Midbrain (tissue), 1 donor: ENCODE measurements at regions not wholly inside any gene's neighbourhood (a gene's known extent, or its start where the extent isn't known, plus 50 kb on each side); places are given as distances from the start of the nearest gene placed in this dataset.
"Not testable (repeated sequence)": the region's sequence is repeated elsewhere in the genome, so short reads cannot be mapped to it uniquely, and the experiment has no call there.

Source experiments
- DNase-seq: peaks from one replicate; lab custom pipeline; 2025; lab: John Stamatoyannopoulos, UW

GRCh38 chr15:53923741-53924140 lies 54.5 kb upstream of the UNC13C start:
- not testable (repeated sequence) for DNase-seq

- no peak for DNase-seq
These were observed 59.8 kb upstream of the UNC13C start for GRCh38 chr15:53918180-53919079.

DNA sequence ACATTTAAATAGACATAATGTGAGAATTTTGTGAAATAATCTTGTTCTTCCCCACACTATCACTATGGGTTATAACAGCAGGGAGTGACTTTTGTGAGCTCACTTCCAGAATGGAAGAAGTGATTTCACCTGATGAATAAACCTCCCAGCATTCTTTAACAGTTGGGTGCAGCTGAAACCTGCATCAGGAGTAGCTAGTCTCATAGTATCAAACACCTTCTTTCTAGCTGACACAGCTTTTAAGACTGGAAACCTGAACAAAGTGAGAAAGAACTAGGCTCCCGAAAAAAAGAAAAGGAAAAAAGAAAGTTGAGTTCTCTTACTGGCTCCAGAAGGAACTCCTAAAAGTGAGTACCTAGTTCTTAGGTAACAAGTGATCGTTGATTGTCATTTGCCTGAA lies 61.1 kb upstream of the UNC13C start:
- no peak for DNase-seq

DNA sequence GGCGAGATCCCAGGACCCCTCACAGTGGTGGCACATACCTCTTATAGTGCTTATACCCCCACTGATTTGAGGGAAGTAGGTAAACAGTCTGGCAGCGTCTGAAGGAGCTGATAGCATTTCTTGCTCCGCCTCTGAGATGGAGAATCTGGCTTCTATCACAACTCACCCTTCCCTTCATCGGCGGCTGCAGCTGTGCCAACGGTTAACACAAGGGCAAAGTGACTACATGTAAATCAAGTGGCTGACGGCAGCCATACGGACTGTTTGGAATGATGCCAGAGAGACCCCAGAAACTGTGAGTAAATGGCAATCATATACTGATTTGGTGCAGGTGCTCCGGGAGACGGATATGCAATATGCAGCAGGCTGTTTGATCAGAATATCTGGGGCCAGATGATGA lies 66.8 kb upstream of the UNC13C start:
- no peak for DNase-seq

DNA sequence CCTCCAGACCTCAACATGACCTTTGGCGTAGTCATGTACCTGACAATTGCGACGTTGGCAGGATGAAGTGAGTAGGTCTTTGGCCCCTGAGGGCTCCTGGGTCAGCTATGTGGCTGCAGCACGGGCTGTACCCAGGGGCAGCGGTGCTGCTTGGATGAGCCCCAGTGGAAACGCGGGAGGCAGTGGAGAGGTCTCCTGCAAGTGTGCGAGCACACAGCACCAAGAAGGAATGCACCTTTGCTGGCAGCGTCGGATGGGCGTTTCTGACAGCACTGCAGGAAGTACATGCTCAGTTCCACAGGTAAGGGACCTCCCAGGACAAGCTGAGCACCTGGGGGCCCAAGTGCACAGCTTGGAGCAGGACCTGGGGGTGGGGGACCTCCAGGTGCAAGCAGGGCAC lies 67.4 kb upstream of the UNC13C start:
- DNase-seq, result no peak

GRCh38 chr15:53910236-53910849 lies 67.9 kb upstream of the UNC13C start:
- DNase-seq, result no peak

DNA sequence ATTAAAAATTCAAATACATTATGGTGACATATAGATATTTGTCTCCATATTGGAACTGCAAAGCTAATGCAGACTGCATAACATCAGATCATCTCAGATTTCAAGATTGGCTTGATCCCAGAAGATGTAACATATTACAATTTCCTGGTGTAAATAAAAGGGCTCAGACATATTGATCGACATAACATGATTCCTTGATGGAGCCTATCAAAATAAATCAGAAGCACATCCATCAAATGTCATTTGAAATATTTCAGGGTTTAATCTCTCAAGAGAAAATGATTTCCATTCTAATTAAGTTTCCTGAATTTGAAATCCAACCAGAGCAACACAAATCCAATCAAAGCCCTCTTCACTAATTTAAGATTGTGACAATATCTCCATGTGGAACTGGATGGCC lies 75.1 kb upstream of the UNC13C start:
- DNase-seq, result no peak

GRCh38 chr15:53893468-53893867 lies 84.8 kb upstream of the UNC13C start:
- DNase-seq, result not testable (repeated sequence)

DNA sequence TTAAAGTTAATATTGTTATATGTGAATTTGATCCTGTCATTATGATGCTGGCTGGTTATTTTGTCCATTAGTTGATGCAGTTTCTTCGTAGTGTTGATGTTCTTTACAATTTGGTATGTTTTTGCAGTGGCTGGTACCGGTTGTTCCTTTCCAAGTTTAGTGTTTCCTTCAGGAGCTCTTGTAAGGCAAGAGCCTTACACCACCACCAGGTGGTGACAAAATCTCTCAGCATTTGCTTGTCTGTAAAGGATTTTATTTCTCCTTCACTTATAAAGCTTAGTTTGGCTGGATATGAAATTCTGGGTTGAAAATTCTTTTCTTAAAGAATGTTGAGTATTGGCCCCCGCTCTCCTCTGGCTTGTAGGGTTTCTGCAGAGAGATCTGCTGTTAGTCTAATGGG lies 86.4 kb upstream of the UNC13C start:
- not testable (repeated sequence) for DNase-seq

- no peak for DNase-seq
These were observed 93.8 kb upstream of the UNC13C start for GRCh38 chr15:53884441-53884840.

DNA sequence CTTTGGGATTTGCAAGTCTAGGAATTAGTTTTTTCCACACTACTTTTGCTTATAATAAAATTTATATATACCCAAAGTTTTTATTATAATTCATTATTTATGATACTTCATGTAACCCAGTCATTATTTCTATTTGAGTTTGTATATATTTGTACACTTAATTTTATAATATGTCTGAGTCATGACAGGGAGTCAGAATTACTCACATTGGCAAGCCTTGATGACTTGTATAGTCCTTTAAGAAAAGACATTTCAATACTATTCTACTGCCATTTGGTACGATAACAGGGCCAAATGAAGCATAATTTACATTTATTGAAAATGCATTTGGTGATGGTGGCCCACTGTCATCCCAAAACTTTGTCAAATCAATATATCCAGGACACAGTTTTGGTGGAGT lies 95.9 kb upstream of the UNC13C start:
- no peak for DNase-seq

GRCh38 chr15:53880357-53880756 lies 97.9 kb upstream of the UNC13C start:
- no peak for DNase-seq

DNA sequence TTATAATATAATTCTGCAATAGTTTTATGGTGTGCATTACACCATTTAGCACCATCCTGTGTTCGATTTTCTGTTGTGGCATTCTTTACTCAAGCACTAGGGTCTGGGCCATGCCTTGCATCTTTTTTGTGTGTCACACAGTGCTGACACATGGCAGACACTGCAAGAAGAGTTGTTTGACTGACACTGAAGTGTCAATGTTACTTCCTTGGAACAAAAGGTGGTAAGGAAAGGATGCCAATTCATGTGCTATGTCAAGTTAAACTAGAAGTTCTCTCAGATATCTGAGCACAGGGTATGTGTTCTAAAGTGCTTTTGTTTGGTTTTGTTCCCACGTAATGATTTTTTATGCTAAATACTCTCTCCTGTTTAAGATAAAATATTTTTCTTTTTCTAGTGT lies 102.5 kb upstream of the UNC13C start:
- no peak for DNase-seq

GRCh38 chr15:53875139-53875538 lies 103.1 kb upstream of the UNC13C start:
- no peak for DNase-seq

DNA sequence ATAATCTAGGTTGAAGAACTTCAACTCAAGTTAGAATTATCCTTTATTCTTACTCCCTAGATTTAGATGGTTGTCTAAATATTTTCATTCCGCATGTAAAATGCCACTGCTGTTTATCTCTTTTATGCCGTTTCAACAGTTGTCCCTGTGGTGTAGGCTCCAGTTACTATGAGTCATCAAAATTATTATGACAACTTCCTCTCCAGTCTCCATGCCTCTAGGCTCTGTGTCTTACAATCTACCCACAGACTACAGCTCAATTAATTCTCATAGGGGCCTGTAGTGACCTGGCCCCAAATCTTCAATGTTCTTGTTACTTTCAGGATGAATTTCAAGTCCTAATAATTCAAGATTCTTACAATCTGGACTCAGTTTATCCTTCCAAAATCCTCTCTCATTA lies 105.8 kb upstream of the UNC13C start:
- DNase-seq, result no peak

GRCh38 chr15:53869806-53870073 lies 108.5 kb upstream of the UNC13C start:
- DNase-seq, result no peak

DNA sequence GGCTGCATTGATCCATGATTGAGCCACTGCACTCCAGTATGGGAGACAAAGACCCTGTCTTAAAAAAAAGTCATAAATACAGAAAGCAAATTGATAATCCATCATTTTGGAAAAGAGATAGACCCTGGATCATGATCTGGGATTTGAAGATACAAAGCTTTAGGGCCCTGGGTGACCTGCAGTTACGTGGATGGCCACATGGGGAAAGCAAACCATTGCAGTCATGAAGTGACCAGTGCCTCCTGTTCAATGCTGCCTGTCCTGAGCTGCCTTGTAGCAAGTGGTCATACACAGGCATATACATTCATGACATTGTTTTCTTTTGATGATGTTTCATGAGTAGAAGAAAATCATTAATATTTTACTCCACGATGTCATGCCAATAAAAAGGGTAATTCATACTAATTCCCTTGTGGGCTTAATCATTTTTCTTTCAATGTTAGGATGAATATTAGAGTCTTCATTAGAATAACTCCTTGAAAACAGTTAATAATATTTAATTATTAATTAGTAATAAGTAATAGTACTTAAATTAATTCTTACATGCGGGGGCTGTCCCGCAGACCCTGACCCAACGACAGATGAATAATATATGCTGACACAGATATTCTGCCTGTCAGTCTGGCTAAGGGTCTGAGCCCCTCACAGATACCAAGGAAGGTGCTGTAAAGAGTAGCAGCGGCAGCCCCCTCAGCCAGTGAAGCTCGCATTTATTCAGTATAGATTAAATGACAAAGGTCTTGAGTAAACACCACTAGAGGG lies 109.0 kb upstream of the UNC13C start:
- DNase-seq, result no peak

- no peak for DNase-seq
These were observed 102.9 kb upstream of the WDR72 start for GRCh38 chr15:53862386-53862785.

DNA sequence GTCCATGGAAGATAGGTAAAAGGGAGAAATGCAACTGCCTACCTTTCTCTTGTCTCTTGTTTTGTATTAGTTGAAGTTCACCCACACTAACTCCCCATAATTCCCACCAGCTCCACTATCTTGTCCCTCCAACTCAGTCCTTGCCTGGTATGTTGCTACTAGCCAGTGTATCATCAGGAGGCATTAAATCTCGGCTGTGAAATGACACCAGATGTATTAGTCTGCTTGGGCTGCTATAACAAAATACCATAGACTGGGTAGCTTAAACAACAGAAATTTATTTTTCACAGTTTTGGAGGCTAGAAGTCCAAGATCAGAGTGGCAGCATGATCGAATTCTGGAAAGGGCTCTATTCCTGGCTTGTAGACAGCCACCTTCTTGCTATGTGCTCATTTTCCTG lies 102.3 kb upstream of the WDR72 start:
- no peak for DNase-seq

- DNase-seq, result no peak
These were observed 91.8 kb upstream of the WDR72 start for GRCh38 chr15:53851110-53851848.

GRCh38 chr15:53847745-53848144 lies 88.3 kb upstream of the WDR72 start:
- no peak for DNase-seq

DNA sequence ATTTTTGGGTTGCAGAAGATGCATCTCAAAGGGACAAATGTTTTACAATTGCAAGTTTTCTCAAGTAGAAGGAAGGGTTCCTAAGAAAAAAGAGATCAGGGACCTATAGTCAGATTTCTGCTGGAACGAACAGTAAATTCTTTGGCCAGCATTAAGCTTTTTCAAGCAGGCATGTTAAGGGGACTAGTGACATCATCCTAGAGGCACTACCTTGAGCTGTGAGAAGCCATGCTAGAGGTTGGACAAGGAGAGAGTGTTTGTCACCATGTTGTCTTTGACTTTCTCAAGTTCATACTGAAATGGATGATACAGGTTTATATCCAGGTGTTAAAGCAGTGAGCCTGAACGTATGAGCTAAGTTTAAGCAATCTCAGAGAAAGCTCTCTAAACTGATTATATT lies 85.2 kb upstream of the WDR72 start:
- no peak for DNase-seq
